ENCODE measurements at regions not wholly inside any gene's neighbourhood (a gene's known extent, or its start where the extent isn't known, plus 50 kb on each side); places are given as distances from the start of the nearest gene placed in this dataset.

DNA sequence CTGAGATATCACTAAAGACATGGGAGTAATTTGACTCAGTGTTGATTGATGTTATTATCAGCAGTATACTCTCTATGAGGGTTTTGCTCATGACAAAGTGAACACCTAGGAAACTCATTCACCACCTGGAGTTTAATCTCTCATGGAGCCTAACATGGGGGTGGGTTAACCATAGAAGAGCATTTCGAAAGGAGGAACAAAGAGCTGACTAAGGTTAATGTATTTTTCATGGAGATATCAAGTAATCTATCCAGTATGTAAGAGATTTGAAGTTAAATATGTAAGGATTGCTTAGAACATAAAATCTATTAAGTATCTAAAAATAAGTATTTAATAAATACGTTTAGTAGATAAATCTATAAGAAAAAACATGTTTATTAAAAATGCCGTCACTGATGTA lies 917.8 kb downstream of the EPHA4 start:
- H4K20me1 ChIP-seq (ENCODE audit: insufficient read depth, low read length), result no peaks in the 10 kb centered on the region
- no peaks in the 10 kb centered on the region for H3K36me3 ChIP-seq (ENCODE audit: insufficient read depth, low read length)
- H2AFZ ChIP-seq (ENCODE audit: low read length), result no peak overlapping the region
- H3K9ac ChIP-seq (ENCODE audit: low read length), result no peak overlapping the region
- H3K4me2 ChIP-seq (ENCODE audit: low read length), result no peak overlapping the region
- no peak overlapping the region for H3K4me3 ChIP-seq (ENCODE audit: low read depth, low read length, poor library complexity, severe bottlenecking)
- no peaks in the 10 kb centered on the region for H3K9me3 ChIP-seq (ENCODE audit: low read length)
- H3K9me2 ChIP-seq (ENCODE audit: low read depth, low read length), result no peaks in the 10 kb centered on the region
- no peaks in the 10 kb centered on the region for H3F3A ChIP-seq (ENCODE audit: insufficient read depth, low read length)
- no peaks in the 10 kb centered on the region for H3K79me2 ChIP-seq (ENCODE audit: insufficient read depth, low read length)
- H3K27me3 ChIP-seq (ENCODE audit: insufficient read depth, low read length), result no peaks in the 10 kb centered on the region
- TF ChIP-seq, protein P1, sequence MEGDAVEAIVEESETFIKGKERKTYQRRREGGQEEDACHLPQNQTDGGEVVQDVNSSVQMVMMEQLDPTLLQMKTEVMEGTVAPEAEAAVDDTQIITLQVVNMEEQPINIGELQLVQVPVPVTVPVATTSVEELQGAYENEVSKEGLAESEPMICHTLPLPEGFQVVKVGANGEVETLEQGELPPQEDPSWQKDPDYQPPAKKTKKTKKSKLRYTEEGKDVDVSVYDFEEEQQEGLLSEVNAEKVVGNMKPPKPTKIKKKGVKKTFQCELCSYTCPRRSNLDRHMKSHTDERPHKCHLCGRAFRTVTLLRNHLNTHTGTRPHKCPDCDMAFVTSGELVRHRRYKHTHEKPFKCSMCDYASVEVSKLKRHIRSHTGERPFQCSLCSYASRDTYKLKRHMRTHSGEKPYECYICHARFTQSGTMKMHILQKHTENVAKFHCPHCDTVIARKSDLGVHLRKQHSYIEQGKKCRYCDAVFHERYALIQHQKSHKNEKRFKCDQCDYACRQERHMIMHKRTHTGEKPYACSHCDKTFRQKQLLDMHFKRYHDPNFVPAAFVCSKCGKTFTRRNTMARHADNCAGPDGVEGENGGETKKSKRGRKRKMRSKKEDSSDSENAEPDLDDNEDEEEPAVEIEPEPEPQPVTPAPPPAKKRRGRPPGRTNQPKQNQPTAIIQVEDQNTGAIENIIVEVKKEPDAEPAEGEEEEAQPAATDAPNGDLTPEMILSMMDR (IDR thresholded peaks at IDR 0.05; ENCODE audit: low read length), result no peak
- TF ChIP-seq EZH2 (IDR thresholded peaks at IDR 0.05; ENCODE audit: borderline replicate concordance, low read length), result no peak
- H3K4me1 ChIP-seq (ENCODE audit: insufficient read depth, low read length, severe bottlenecking), result no peaks in the 10 kb centered on the region
- H3K27ac ChIP-seq (ENCODE audit: low read depth, low read length, poor library complexity, severe bottlenecking), result no peak overlapping the region

DNA sequence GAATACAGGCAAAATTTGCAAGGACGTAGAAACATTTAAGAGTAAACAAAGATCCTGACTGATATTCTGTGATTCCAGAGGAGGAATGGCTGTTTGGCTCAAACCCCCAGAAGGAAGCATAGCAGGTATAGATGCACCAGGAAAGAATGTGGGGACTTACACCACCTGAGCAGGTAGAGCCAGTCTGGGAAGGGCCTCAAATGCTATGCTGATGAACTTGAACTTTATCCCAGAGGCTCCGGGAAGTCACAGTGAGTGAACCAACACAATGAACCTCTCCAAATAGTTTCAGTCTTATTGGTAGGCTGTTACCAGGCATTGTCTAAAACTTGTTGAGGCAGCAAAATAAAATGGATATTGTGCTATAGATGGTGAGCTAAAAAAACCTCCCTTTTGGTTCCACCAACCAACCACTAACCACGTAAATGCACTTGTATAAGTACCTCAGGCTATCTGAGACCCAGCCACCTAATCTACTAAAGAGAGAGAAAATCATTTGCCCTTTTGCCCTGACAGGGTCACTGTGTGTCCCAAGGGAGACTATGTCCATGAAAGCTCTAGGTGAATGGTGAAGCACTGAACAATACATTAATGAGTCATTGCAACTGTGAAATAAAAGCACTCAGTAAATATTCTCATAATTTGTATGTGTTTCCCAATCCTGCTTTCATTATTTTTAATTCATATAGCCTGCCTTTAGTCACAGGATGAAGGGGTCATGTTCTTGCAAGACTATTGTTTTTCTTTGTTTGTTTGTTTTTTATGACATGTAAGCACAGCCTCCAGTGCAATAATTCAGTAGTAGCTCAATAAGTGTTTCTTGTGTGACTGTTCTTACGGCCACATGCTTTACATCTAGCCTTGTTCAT lies 911.6 kb downstream of the EPHA4 start:
- no peaks in the 10 kb centered on the region for H3K9me2 ChIP-seq (ENCODE audit: low read depth, low read length)
- H4K20me1 ChIP-seq (ENCODE audit: insufficient read depth, low read length), result no peaks in the 10 kb centered on the region
- H2AFZ ChIP-seq (ENCODE audit: low read length), result no peak overlapping the region
- H3F3A ChIP-seq (ENCODE audit: insufficient read depth, low read length), result no peaks in the 10 kb centered on the region
- no peaks in the 10 kb centered on the region for H3K9me3 ChIP-seq (ENCODE audit: low read length)
- no peak overlapping the region for H3K27ac ChIP-seq (ENCODE audit: low read depth, low read length, poor library complexity, severe bottlenecking)
- H3K36me3 ChIP-seq (ENCODE audit: insufficient read depth, low read length), result no peaks in the 10 kb centered on the region
- H3K4me2 ChIP-seq (ENCODE audit: low read length), result no peak overlapping the region
- TF ChIP-seq, protein P1 (IDR thresholded peaks at IDR 0.05; ENCODE audit: low read length), result no peak
- no peak for TF ChIP-seq EZH2 (IDR thresholded peaks at IDR 0.05; ENCODE audit: borderline replicate concordance, low read length)
- no peaks in the 10 kb centered on the region for H3K27me3 ChIP-seq (ENCODE audit: insufficient read depth, low read length)
- no peak overlapping the region for H3K4me3 ChIP-seq (ENCODE audit: low read depth, low read length, poor library complexity, severe bottlenecking)
- no peaks in the 10 kb centered on the region for H3K79me2 ChIP-seq (ENCODE audit: insufficient read depth, low read length)
- no peaks in the 10 kb centered on the region for H3K4me1 ChIP-seq (ENCODE audit: insufficient read depth, low read length, severe bottlenecking)
- H3K9ac ChIP-seq (ENCODE audit: low read length), result no peak overlapping the region

DNA sequence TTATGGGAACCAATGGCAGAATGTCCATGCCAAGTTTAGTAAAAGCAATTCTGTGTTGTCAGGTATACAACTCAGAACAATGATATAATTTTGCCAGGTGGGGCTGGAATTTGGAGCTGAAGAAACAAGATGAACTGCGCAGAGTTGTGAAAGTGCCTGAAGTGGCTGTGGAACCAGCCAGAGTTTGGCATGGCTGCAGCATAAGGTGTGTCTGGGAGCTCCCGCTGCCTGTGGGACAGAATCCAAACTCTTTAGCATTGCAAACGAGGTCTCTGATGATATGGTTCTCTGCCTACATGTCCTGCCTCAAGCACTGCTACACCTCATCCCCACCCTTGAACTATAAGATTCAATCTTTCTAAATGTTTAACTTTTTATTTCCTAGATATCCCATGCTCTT lies 909.7 kb downstream of the EPHA4 start:
- no peaks in the 10 kb centered on the region for H3K79me2 ChIP-seq (ENCODE audit: insufficient read depth, low read length)
- no peaks in the 10 kb centered on the region for H3F3A ChIP-seq (ENCODE audit: insufficient read depth, low read length)
- TF ChIP-seq, protein P1 (IDR thresholded peaks at IDR 0.05; ENCODE audit: low read length), result no peak
- TF ChIP-seq EZH2 (IDR thresholded peaks at IDR 0.05; ENCODE audit: borderline replicate concordance, low read length), result no peak
- no peaks in the 10 kb centered on the region for H3K9me2 ChIP-seq (ENCODE audit: low read depth, low read length)
- no peaks in the 10 kb centered on the region for H4K20me1 ChIP-seq (ENCODE audit: insufficient read depth, low read length)
- H3K4me3 ChIP-seq (ENCODE audit: low read depth, low read length, poor library complexity, severe bottlenecking), result no peak overlapping the region
- no peaks in the 10 kb centered on the region for H3K36me3 ChIP-seq (ENCODE audit: insufficient read depth, low read length)
- no peak overlapping the region for H3K9ac ChIP-seq (ENCODE audit: low read length)
- H3K27ac ChIP-seq (ENCODE audit: low read depth, low read length, poor library complexity, severe bottlenecking), result no peak overlapping the region
- H3K9me3 ChIP-seq (ENCODE audit: low read length), result no peaks in the 10 kb centered on the region
- no peak overlapping the region for H3K4me2 ChIP-seq (ENCODE audit: low read length)
- no peak overlapping the region for H2AFZ ChIP-seq (ENCODE audit: low read length)
- no peaks in the 10 kb centered on the region for H3K27me3 ChIP-seq (ENCODE audit: insufficient read depth, low read length)
- H3K4me1 ChIP-seq (ENCODE audit: insufficient read depth, low read length, severe bottlenecking), result no peaks in the 10 kb centered on the region

All from OCI-LY1 (cell line).